ENCODE measurements at regions not wholly inside any gene's neighbourhood (a gene's known extent, or its start where the extent isn't known, plus 50 kb on each side); places are given as distances from the start of the nearest gene placed in this dataset.

- no peak for DNase-seq (ENCODE audit: low spot score)
- TF ChIP-seq, protein P1, sequence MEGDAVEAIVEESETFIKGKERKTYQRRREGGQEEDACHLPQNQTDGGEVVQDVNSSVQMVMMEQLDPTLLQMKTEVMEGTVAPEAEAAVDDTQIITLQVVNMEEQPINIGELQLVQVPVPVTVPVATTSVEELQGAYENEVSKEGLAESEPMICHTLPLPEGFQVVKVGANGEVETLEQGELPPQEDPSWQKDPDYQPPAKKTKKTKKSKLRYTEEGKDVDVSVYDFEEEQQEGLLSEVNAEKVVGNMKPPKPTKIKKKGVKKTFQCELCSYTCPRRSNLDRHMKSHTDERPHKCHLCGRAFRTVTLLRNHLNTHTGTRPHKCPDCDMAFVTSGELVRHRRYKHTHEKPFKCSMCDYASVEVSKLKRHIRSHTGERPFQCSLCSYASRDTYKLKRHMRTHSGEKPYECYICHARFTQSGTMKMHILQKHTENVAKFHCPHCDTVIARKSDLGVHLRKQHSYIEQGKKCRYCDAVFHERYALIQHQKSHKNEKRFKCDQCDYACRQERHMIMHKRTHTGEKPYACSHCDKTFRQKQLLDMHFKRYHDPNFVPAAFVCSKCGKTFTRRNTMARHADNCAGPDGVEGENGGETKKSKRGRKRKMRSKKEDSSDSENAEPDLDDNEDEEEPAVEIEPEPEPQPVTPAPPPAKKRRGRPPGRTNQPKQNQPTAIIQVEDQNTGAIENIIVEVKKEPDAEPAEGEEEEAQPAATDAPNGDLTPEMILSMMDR (IDR thresholded peaks at IDR 0.05), result no peak
- no peaks in the 10 kb centered on the region for H3K4me1 ChIP-seq
- peaks cover 0 to 8% of the 10 kb centered on the region in 2 donors for H3K9me3 ChIP-seq
- H3K27me3 ChIP-seq, result no peaks in the 10 kb centered on the region
- H3K4me3 ChIP-seq, result no peak overlapping the region
- no peak overlapping the region for H3K27ac ChIP-seq
- H3K36me3 ChIP-seq, result no peaks in the 10 kb centered on the region
These were observed 170.1 kb upstream of the KCNH7 start for GRCh38 chr2:163008642-163009041.

DNA sequence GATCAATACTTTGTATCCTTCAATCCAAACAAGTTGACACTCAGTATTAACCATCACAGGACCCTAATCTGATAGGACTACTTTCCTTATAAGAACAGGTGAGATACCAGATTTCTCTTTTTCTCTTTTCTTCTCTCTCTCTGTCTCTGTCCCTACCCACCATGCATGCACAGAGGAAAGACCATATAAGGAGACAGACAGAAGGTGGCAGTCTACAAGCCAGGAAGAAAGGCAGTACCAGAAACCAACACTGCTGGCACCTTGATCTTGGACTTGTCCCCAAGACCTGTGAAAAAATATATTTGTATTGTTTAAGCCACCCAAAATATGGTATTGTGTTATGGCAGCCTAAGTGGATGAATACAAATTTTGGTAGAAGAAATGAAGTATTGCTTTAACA, 156.2 kb upstream of the KCNH7 start:
- H3K9me3 ChIP-seq, result no peaks in the 10 kb centered on the region
- H3K4me1 ChIP-seq, result no peaks in the 10 kb centered on the region
- no peaks in the 10 kb centered on the region for H3K27me3 ChIP-seq
- TF ChIP-seq, protein P1 (IDR thresholded peaks at IDR 0.05), result no peak
- no peak for DNase-seq (ENCODE audit: low spot score)
- H3K4me3 ChIP-seq, result no peak overlapping the region
- H3K27ac ChIP-seq, result no peak overlapping the region
- H3K36me3 ChIP-seq, result no peaks in the 10 kb centered on the region

DNA sequence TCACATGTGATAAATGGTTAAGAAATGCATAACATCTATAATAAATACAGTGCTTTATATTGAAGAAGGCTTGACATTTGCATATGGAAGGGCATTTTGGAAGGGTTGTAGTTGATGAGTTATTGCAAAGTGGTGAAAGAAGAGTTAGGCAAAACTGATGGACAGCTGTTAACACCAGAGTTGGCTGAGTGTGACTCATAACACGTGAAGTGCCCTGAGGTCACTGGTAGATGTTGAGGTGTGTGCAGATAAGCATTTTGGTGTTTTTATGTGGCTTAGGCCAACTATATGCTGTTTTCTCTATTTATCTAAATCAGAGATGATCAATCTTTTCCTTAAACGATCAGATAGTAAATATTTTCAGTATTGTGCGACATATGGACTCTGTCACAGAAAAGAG, 154.3 kb upstream of the KCNH7 start:
- TF ChIP-seq, protein P1 (IDR thresholded peaks at IDR 0.05), result no peak
- no peaks in the 10 kb centered on the region for H3K27me3 ChIP-seq
- no peaks in the 10 kb centered on the region for H3K36me3 ChIP-seq
- DNase-seq (ENCODE audit: low spot score), result no peak
- H3K9me3 ChIP-seq, result no peaks in the 10 kb centered on the region
- no peaks in the 10 kb centered on the region for H3K4me1 ChIP-seq
- no peak overlapping the region for H3K27ac ChIP-seq
- H3K4me3 ChIP-seq, result no peak overlapping the region

DNA sequence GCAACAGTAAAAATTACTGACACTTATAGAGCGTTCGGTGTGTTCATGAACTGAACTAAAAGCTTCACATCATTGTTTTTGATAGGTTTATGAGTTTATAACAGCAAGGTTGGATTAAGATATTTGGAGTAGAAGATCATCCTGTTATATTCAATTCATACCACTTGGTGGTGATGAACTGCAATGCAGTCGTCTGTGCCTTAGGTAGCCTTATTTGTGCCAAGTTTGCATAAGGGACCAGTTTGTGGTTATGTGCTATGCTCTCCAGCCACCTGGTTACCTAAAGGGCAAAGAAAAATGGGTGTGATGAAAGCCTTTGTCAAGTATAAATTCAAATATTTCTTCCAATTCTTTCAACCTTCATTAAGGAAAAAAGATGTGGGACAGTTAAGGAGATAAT, 150.9 kb upstream of the KCNH7 start:
- Histone ChIP-seq H3K4me3 (no peak overlapping the region), H3K27ac (no peak overlapping the region), H3K4me1 (no peaks in the 10 kb centered on the region), H3K36me3 (no peaks in the 10 kb centered on the region), H3K9me3 (no peaks in the 10 kb centered on the region), H3K27me3 (no peaks in the 10 kb centered on the region)
- DNase-seq (ENCODE audit: low spot score), result no peak
- TF ChIP-seq, protein P1 (IDR thresholded peaks at IDR 0.05), result no peak

GRCh38 chr2:162974771-162975170, 136.2 kb upstream of the KCNH7 start:
- H3K4me1 ChIP-seq, result no peaks in the 10 kb centered on the region
- H3K9me3 ChIP-seq, result no peaks in the 10 kb centered on the region
- no peaks in the 10 kb centered on the region for H3K27me3 ChIP-seq
- TF ChIP-seq, protein P1 (IDR thresholded peaks at IDR 0.05), result no peak
- no peak for DNase-seq (ENCODE audit: low spot score)
- H3K27ac ChIP-seq, result no peak overlapping the region
- H3K4me3 ChIP-seq, result no peak overlapping the region
- no peaks in the 10 kb centered on the region for H3K36me3 ChIP-seq

- DNase-seq (ENCODE audit: low spot score), result no peak
- no peaks in the 10 kb centered on the region for H3K9me3 ChIP-seq
These were observed 133.8 kb upstream of the KCNH7 start for GRCh38 chr2:162972383-162972782.

More at GRCh38 chr2:162972383-162972782, 133.8 kb upstream of the KCNH7 start:
- TF ChIP-seq, protein P1 (IDR thresholded peaks at IDR 0.05), result no peak
- H3K27ac ChIP-seq, result no peak overlapping the region
- H3K36me3 ChIP-seq, result no peaks in the 10 kb centered on the region
- H3K4me3 ChIP-seq, result no peak overlapping the region
- no peaks in the 10 kb centered on the region for H3K27me3 ChIP-seq
- no peaks in the 10 kb centered on the region for H3K4me1 ChIP-seq

Measured in right atrium auricular region (tissue), 2 donors.